Neural cell (in vitro differentiated cells): ENCODE measurements at regions not wholly inside any gene's neighbourhood (a gene's known extent, or its start where the extent isn't known, plus 50 kb on each side); places are given as distances from the start of the nearest gene placed in this dataset.

Experiments
- H2AFZ ChIP-seq: fragments of 200-600, 300-800 bp; sonication (generic), shearing (Covaris generic); 2 replicates; pipeline ENCODE4 v1.6.0; 2014; ENCODE audit warnings: low read depth, mild to moderate bottlenecking, antibody characterized with exemption, low read length, moderate library complexity
- H3F3A ChIP-seq: fragments of 200-600 bp; shearing (Covaris generic); 2 replicates; pipeline ENCODE4 v1.6.1; 2016; ENCODE audit warnings: mild to moderate bottlenecking, moderate library complexity, mixed read lengths, antibody characterized with exemption, low read length; ENCODE audit not compliant: insufficient read depth, poor library complexity, severe bottlenecking
- H3K27ac ChIP-seq: fragments of 200-600, 300-800 bp; sonication (generic), shearing (Covaris generic); 2 replicates; pipeline ENCODE4 v1.5.1; 2014; ENCODE audit warnings: mild to moderate bottlenecking, low read length, moderate library complexity
- H3K27me3 ChIP-seq: fragments of 300-800, 200-600 bp; sonication (generic), shearing (Covaris generic); 2 replicates; pipeline ENCODE4 v1.6.0; 2014; ENCODE audit warnings: mild to moderate bottlenecking, low read depth, low read length, moderate library complexity; ENCODE audit not compliant: insufficient read depth
- H3K36me3 ChIP-seq: fragments of 300-800, 200-600 bp; sonication (generic), shearing (Covaris generic); 2 replicates; pipeline ENCODE4 v1.5.1; 2014; ENCODE audit warnings: mild to moderate bottlenecking, antibody characterized with exemption, low read length, moderate library complexity; ENCODE audit not compliant: insufficient read depth
- H3K4me2 ChIP-seq: fragments of 300-800, 200-600 bp; sonication (generic), shearing (Covaris generic); 2 replicates; pipeline ENCODE4 v1.6.0; 2014; ENCODE audit warnings: mild to moderate bottlenecking, low read length
- H3K4me3 ChIP-seq: fragments of 300-800, 200-600 bp; sonication (generic), shearing (Covaris generic); 2 replicates; pipeline ENCODE4 v1.5.1; 2014; ENCODE audit warnings: mild to moderate bottlenecking, low read length, moderate library complexity
- H3K79me2 ChIP-seq: fragments of 200-600 bp; shearing (Covaris generic); replicated peaks from 2 replicates; pipeline ENCODE4 v1.6.0; 2014; ENCODE audit warnings: mild to moderate bottlenecking, low read length, moderate library complexity; ENCODE audit not compliant: insufficient read depth
- H3K9ac ChIP-seq: fragments of 300-800, 200-600 bp; sonication (generic), shearing (Covaris generic); 2 replicates; pipeline ENCODE4 v1.6.1; 2016; ENCODE audit warnings: mild to moderate bottlenecking, low read length, mixed read lengths
- H3K9me2 ChIP-seq: fragments of 200-600 bp; shearing (Covaris generic); 2 replicates; pipeline ENCODE4 v1.6.1; 2016; ENCODE audit warnings: mild to moderate bottlenecking, low read length, mixed read lengths; ENCODE audit not compliant: insufficient read depth
- H3K9me3 ChIP-seq: fragments of 200-600, 300-800 bp; sonication (generic), shearing (Covaris generic); 2 replicates; pipeline ENCODE4 v1.6.1; 2016; ENCODE audit warnings: mild to moderate bottlenecking, mixed run types, low read length, moderate library complexity, mixed read lengths
- H4K20me1 ChIP-seq: fragments of 200-600 bp; shearing (Covaris generic); 2 replicates; pipeline ENCODE4 v1.6.1; 2016; ENCODE audit warnings: mild to moderate bottlenecking, mixed run types; ENCODE audit not compliant: insufficient read depth
- EP300 ChIP-seq: fragments of 450-650 bp; conservative IDR thresholded peaks from 2 replicates; pipeline ENCODE4 v1.6.1; 2014; ENCODE audit warnings: antibody characterized with exemption, mild to moderate bottlenecking, moderate library complexity; ENCODE audit not compliant: poor library complexity, severe bottlenecking
- EZH2 ChIP-seq: fragments of 200-600, 300-800 bp; shearing (Covaris generic), sonication (generic); IDR thresholded peaks from 2 replicates; pipeline ENCODE4 v1.6.1; 2014; ENCODE audit warnings: antibody characterized with exemption, low read length, borderline replicate concordance, mild to moderate bottlenecking; ENCODE audit not compliant: insufficient read depth, poor library complexity, severe bottlenecking
- MXI1 ChIP-seq: fragments of 450-650 bp; conservative IDR thresholded peaks from 2 replicates; pipeline ENCODE4 v1.6.1; 2014; ENCODE audit warnings: antibody characterized with exemption, mild to moderate bottlenecking; ENCODE audit not compliant: poor library complexity, severe bottlenecking
- POLR2AphosphoS5 ChIP-seq: IDR thresholded peaks from 2 replicates; pipeline ENCODE4 v1.6.1; 2012
- RAD21 ChIP-seq: fragments of 450-650 bp; conservative IDR thresholded peaks from 2 replicates; pipeline ENCODE4 v1.6.1; 2014; ENCODE audit warnings: antibody characterized with exemption, mild to moderate bottlenecking, moderate library complexity
- SMC3 ChIP-seq: fragments of 450-650 bp; conservative IDR thresholded peaks from 2 replicates; pipeline ENCODE4 v1.6.1; 2014; ENCODE audit warnings: antibody characterized with exemption, mild to moderate bottlenecking, moderate library complexity; ENCODE audit not compliant: poor library complexity
- TAF1 ChIP-seq: IDR thresholded peaks from 2 replicates; pipeline ENCODE4 v1.6.1; 2012; ENCODE audit warnings: low read depth
- TF ChIP-seq, protein P1 (sequence below): IDR thresholded peaks from 2 replicates; pipeline ENCODE4 v1.6.1; 2012; ENCODE audit warnings: borderline replicate concordance
- TF ChIP-seq, protein P2 (sequence below): fragments of 450-650 bp; IDR thresholded peaks from 2 replicates; pipeline ENCODE4 v1.5.1; 2014; ENCODE audit warnings: antibody characterized with exemption, mild to moderate bottlenecking, moderate library complexity; ENCODE audit not compliant: poor library complexity, severe bottlenecking

DNA sequence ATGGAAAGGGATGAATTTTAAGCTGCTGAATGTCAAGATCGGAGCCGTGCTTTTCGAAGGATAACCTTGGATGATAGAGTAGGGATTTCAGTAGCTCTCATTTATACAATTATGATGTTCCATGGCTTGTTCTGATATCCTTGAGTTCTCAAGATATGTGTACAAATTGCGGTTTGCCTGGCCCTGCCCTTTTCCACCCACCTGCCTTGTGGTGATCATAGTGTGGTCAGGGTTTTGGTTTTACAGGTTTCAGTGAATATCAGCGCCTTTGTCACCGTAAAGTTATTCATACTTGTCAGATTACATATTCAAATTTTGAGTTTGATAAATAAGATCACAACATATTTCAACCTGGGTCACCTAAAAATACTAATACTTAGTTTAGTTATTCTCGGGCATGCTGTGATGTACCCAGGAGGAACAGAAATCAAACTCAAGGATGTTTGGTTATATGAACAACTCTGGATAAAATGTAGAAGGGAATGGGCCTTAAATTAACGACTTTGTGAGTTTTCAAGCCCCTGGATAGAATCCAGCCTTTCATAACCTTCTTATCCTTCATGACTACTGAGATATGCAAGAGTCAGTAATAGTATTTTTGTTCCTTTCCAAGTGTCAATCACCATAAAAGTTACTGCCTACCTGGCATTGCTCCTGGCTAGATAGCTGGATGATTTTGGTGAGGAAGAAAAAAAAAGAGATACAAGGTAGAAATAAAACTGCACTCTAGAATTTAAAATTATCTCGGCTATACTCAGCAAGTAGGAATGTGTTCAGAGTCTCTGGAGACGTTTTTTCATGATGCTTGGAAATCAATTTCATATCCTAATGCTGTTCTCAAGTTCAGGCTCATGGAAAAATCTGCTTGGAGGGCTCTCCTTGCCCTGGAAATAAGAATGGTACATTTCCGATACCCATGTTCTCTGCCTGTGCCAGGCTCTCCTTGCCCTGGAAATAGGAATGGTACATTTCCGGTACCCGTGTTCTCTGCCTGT, 209.2 kb upstream of the TPRG1 start:
- Histone ChIP-seq H3K79me2 (no peaks in the 10 kb centered on the region), H3K9me2 (no peaks in the 10 kb centered on the region), H3K9ac (no peak overlapping the region), H3K4me3 (no peak overlapping the region), H3K27ac (no peak overlapping the region), H3K27me3 (no peaks in the 10 kb centered on the region), H4K20me1 (no peaks in the 10 kb centered on the region), H3K9me3 (no peaks in the 10 kb centered on the region), H3F3A (no peaks in the 10 kb centered on the region), H3K36me3 (no peaks in the 10 kb centered on the region), H2AFZ (no peak overlapping the region), H3K4me2 (no peak overlapping the region)
- TF ChIP-seq, protein P1, sequence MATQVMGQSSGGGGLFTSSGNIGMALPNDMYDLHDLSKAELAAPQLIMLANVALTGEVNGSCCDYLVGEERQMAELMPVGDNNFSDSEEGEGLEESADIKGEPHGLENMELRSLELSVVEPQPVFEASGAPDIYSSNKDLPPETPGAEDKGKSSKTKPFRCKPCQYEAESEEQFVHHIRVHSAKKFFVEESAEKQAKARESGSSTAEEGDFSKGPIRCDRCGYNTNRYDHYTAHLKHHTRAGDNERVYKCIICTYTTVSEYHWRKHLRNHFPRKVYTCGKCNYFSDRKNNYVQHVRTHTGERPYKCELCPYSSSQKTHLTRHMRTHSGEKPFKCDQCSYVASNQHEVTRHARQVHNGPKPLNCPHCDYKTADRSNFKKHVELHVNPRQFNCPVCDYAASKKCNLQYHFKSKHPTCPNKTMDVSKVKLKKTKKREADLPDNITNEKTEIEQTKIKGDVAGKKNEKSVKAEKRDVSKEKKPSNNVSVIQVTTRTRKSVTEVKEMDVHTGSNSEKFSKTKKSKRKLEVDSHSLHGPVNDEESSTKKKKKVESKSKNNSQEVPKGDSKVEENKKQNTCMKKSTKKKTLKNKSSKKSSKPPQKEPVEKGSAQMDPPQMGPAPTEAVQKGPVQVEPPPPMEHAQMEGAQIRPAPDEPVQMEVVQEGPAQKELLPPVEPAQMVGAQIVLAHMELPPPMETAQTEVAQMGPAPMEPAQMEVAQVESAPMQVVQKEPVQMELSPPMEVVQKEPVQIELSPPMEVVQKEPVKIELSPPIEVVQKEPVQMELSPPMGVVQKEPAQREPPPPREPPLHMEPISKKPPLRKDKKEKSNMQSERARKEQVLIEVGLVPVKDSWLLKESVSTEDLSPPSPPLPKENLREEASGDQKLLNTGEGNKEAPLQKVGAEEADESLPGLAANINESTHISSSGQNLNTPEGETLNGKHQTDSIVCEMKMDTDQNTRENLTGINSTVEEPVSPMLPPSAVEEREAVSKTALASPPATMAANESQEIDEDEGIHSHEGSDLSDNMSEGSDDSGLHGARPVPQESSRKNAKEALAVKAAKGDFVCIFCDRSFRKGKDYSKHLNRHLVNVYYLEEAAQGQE = no peak
- no peak for TF ChIP-seq EZH2
- TF ChIP-seq MXI1 = no peak
- TF ChIP-seq RAD21 = no peak
- no peak for TF ChIP-seq TAF1
- TF ChIP-seq SMC3 = no peak
- TF ChIP-seq, protein P2, sequence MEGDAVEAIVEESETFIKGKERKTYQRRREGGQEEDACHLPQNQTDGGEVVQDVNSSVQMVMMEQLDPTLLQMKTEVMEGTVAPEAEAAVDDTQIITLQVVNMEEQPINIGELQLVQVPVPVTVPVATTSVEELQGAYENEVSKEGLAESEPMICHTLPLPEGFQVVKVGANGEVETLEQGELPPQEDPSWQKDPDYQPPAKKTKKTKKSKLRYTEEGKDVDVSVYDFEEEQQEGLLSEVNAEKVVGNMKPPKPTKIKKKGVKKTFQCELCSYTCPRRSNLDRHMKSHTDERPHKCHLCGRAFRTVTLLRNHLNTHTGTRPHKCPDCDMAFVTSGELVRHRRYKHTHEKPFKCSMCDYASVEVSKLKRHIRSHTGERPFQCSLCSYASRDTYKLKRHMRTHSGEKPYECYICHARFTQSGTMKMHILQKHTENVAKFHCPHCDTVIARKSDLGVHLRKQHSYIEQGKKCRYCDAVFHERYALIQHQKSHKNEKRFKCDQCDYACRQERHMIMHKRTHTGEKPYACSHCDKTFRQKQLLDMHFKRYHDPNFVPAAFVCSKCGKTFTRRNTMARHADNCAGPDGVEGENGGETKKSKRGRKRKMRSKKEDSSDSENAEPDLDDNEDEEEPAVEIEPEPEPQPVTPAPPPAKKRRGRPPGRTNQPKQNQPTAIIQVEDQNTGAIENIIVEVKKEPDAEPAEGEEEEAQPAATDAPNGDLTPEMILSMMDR = no peak
- TF ChIP-seq EP300 = no peak
- TF ChIP-seq POLR2AphosphoS5 = no peak

DNA sequence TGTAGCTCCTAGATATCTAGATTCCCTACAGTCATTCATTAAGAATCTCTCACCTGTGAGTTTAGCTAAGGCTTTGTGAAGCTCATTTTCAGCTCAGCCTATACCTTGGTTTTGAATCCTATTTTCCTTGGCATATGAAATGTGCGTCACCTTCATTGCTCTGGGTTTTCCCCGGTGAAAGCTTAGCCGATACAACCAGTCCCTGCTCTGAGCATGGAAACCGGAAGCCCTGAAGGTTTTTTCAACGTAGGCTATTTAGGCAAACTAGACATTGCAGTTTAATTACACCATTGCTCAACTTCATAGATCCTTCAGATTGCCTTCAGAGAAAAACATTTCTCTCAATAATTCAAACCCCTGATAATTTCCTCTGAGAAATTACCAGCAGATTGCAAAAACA, 206.8 kb upstream of the TPRG1 start:
- no peak overlapping the region for H3K4me2 ChIP-seq
- no peaks in the 10 kb centered on the region for H3K36me3 ChIP-seq
- H3K79me2 ChIP-seq = no peaks in the 10 kb centered on the region
- no peaks in the 10 kb centered on the region for H3K9me3 ChIP-seq
- no peak overlapping the region for H3K4me3 ChIP-seq
- H3F3A ChIP-seq = no peaks in the 10 kb centered on the region
- H3K27me3 ChIP-seq = no peaks in the 10 kb centered on the region
- no peak overlapping the region for H3K27ac ChIP-seq
- no peak overlapping the region for H2AFZ ChIP-seq
- H4K20me1 ChIP-seq = no peaks in the 10 kb centered on the region
- no peaks in the 10 kb centered on the region for H3K9me2 ChIP-seq
- no peak for TF ChIP-seq EZH2
- no peak for TF ChIP-seq RAD21
- TF ChIP-seq TAF1 = no peak
- no peak for TF ChIP-seq POLR2AphosphoS5
- TF ChIP-seq, protein P2 = no peak
- TF ChIP-seq MXI1 = no peak
- TF ChIP-seq SMC3 = no peak
- no peak for TF ChIP-seq EP300
- TF ChIP-seq, protein P1 = no peak
- no peak overlapping the region for H3K9ac ChIP-seq
